ENCODE measurements at regions not wholly inside any gene's neighbourhood (a gene's known extent, or its start where the extent isn't known, plus 50 kb on each side); places are given as distances from the start of the nearest gene placed in this dataset.

DNA sequence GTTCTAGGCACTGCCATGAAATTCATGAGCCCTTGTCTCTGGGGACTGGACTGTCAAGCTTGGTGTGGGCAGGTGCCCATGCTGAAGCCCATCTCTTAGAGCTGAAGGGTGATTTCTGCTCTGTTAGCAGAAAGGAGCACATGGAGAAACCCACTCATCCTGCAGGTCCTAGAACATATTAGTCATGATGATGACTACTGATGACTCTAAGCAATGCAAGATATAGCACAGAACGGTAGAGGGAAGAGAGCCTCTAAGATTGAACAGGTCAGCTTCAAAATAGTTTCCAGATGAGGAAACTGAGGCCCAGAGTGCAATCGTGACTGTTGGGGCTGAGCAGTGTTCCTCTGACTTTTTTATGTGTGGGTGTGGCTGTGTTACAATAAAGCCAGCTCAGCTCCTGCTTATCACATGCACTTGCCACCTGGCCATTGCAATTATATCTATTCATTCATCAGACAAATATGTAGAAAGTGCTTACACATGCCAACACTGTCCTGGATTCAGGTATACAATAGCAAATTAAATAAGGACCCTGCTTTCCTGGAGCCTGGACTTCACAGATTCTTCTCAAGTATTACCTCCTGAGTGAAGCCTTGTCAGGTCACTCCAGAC lies 140.2 kb upstream of the BRINP1 start:
- FAIRE-seq (no peak), DNase-seq (ENCODE audit: low read depth) (peak; percentile 32)
- TF ChIP-seq, protein P1, sequence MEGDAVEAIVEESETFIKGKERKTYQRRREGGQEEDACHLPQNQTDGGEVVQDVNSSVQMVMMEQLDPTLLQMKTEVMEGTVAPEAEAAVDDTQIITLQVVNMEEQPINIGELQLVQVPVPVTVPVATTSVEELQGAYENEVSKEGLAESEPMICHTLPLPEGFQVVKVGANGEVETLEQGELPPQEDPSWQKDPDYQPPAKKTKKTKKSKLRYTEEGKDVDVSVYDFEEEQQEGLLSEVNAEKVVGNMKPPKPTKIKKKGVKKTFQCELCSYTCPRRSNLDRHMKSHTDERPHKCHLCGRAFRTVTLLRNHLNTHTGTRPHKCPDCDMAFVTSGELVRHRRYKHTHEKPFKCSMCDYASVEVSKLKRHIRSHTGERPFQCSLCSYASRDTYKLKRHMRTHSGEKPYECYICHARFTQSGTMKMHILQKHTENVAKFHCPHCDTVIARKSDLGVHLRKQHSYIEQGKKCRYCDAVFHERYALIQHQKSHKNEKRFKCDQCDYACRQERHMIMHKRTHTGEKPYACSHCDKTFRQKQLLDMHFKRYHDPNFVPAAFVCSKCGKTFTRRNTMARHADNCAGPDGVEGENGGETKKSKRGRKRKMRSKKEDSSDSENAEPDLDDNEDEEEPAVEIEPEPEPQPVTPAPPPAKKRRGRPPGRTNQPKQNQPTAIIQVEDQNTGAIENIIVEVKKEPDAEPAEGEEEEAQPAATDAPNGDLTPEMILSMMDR (IDR thresholded peaks at IDR 0.05; ENCODE audit: insufficient read depth, low read length, severe bottlenecking), result no peak
- Histone ChIP-seq H3K27me3 (ENCODE audit: control insufficient read depth, insufficient read depth, low read length) (no peaks in the 10 kb centered on the region), H3K36me3 (ENCODE audit: control insufficient read depth, insufficient read depth, low read length) (no peaks in the 10 kb centered on the region), H3K4me3 (ENCODE audit: low read depth, low read length) (no peak overlapping the region)

DNA sequence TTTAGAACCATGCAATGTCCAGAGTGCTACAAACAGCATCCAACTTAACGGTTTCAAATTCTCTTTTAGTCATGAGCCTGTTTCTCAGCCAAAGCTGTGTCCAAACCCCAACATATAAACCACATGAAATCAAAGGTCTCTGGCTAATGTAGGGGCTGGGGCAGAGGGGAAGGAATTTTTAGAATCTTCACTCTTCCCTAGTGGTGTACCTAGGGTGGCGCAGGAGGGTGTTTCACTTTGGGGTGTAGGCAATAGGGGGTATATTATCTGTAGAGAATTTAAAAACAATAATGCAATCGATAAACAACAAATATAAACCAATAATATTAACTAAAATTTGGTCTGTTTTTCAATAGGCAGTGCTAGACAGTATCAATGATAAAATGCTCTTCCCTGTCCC lies 132.1 kb upstream of the BRINP1 start:
- Histone ChIP-seq H3K27me3 (ENCODE audit: control insufficient read depth, insufficient read depth, low read length) (no peaks in the 10 kb centered on the region), H3K36me3 (ENCODE audit: control insufficient read depth, insufficient read depth, low read length) (no peaks in the 10 kb centered on the region), H3K4me3 (ENCODE audit: low read depth, low read length) (no peak overlapping the region)
- FAIRE-seq, result no peak
- TF ChIP-seq, protein P1 (IDR thresholded peaks at IDR 0.05; ENCODE audit: insufficient read depth, low read length, severe bottlenecking), result no peak
- DNase-seq (ENCODE audit: low read depth), result no peak

DNA sequence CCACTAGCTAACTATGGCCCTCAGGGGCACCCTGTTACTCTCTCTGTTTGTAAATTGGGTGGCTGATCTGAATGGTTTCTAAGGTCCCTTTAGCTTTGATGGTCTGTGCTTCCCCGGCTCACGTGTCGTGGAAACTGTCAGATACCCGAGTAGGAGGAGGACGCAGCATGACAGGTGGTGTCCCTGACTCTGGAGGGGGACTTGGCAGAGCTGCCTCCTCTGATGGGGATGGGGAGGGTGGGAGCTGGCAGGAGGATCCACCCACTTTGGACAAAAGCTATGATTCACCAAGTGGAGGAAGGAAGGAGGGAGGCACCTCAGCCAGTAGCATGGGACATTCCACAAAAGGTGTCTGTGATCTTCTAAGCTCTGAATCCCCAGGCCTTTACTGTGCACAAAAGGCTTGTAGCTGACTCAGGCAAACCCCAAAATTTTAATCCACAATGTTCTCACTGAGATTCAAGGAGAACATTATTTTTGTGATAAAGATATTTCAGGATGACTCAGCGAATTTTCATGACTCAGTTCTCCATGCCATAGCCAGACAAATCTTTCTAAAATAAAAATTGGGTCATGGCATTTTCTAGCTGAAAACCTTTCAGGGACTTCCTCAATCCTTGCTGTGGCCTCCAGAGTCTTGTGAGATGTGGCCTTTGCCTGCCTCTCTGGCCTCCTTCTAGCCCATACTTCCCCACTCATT lies 131.0 kb upstream of the BRINP1 start:
- DNase-seq (ENCODE audit: low read depth) (no peak), FAIRE-seq (no peak)
- Histone ChIP-seq H3K36me3 (ENCODE audit: control insufficient read depth, insufficient read depth, low read length) (no peaks in the 10 kb centered on the region), H3K27me3 (ENCODE audit: control insufficient read depth, insufficient read depth, low read length) (no peaks in the 10 kb centered on the region), H3K4me3 (ENCODE audit: low read depth, low read length) (no peak overlapping the region)
- TF ChIP-seq, protein P1 (IDR thresholded peaks at IDR 0.05; ENCODE audit: insufficient read depth, low read length, severe bottlenecking), result no peak

DNA sequence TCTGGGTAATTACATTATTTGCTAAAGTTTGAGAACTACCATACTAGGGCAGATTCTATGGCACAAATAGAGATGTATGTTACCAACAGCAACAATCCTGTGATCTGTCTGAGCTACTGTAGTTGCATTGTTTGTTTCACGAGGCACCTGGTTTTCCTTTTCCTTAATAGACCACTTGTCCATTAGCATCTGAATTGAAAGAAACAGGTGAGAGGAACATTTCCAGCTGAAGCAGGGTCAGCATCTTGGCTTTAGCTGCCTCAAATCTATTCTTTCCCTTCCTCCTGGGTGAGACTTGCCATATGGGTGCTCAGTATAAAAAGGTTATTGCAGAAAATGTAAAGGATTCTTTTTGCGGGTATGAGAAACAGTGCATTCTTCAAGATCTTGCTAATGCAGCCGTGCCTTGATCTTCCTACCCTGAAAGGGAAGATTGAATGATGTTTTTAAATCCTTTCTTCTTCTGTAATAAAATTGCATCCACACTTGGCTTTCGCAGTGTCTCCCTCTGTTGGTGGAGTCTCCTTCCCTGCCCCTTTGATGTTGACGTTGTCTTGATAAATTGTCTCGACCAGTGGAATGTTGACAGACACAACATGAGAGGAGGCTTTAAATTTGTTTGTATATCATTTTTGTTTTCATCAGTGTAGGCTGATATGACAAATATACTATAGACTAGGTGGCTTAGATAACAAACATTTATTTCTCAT lies 118.0 kb upstream of the BRINP1 start:
- Histone ChIP-seq H3K36me3 (ENCODE audit: control insufficient read depth, insufficient read depth, low read length) (no peaks in the 10 kb centered on the region), H3K27me3 (ENCODE audit: control insufficient read depth, insufficient read depth, low read length) (no peaks in the 10 kb centered on the region), H3K4me3 (ENCODE audit: low read depth, low read length) (no peak overlapping the region)
- no peak for DNase-seq (ENCODE audit: low read depth)
- FAIRE-seq, result peak; percentile 32
- TF ChIP-seq, protein P1 (IDR thresholded peaks at IDR 0.05; ENCODE audit: insufficient read depth, low read length, severe bottlenecking), result no peak

DNA sequence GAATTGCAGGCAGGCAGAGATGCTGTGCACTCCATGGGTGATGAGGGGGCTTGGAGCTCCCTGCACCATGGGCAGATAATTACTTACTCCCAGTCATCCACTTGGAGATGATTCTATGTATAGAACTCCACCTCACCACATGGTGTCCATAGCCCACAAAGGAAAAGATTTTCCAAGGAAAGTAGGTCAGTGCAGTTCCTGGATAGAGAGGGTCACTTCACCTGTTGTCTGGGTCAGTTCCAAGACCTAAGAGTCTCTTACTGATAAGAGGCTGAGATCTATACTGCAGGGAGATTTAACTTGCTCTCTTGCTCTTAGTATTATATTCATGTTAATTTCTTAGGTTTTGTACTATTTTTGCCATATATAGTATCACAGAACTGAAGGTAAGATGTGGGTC lies 113.9 kb upstream of the BRINP1 start:
- DNase-seq (ENCODE audit: low read depth), result no peak
- no peak overlapping the region for H3K4me3 ChIP-seq (ENCODE audit: low read depth, low read length)
- no peaks in the 10 kb centered on the region for H3K27me3 ChIP-seq (ENCODE audit: control insufficient read depth, insufficient read depth, low read length)
- TF ChIP-seq, protein P1 (IDR thresholded peaks at IDR 0.05; ENCODE audit: insufficient read depth, low read length, severe bottlenecking), result no peak
- H3K36me3 ChIP-seq (ENCODE audit: control insufficient read depth, insufficient read depth, low read length), result no peaks in the 10 kb centered on the region
- FAIRE-seq, result no peak

All from bronchial epithelial cell (primary cell).